Body of pancreas (tissue), 4 donors: ENCODE measurements at regions not wholly inside any gene's neighbourhood (a gene's known extent, or its start where the extent isn't known, plus 50 kb on each side); places are given as distances from the start of the nearest gene placed in this dataset.

ENCODE experiments used
- ATAC-seq: fragments of 150-250 bp; one replicate; pipeline ENCODE4 v1.9.1; 2016
- DNase-seq, 4 donors: peaks; one replicate each; pipeline ENCODE4 v3.0.0-alpha.2; 2019
- H3K27ac ChIP-seq, 4 donors: fragments of 200-600 bp; sonication (generic); 1 replicate in 3 of 4; 2 replicates in 1 of 4; pipeline versions ENCODE4 v1.5.1 to v1.6.1; 2016 to 2019; ENCODE audit warnings: mild to moderate bottlenecking in 1 of 4, mixed read lengths in 1 of 4, moderate library complexity in 1 of 4
- H3K27me3 ChIP-seq, 2 donors: fragments of 200-600 bp; sonication (generic); one replicate each; pipeline ENCODE4 v1.6.0; 2016; ENCODE audit warnings: mild to moderate bottlenecking in 1 of 2
- H3K36me3 ChIP-seq, 2 donors: fragments of 200-600 bp; sonication (generic); replicated peaks in 1 of 2; 2 replicates each; pipeline ENCODE4 v1.5.1; 2016; ENCODE audit warnings: low read depth in 2 of 2; ENCODE audit not compliant: insufficient read depth in 1 of 2
- H3K4me1 ChIP-seq: fragments of 200-600 bp; sonication (generic); one replicate; pipeline ENCODE4 v1.6.0; 2016
- H3K4me3 ChIP-seq, 2 donors: fragments of 200-600 bp; sonication (generic); 1 replicate in 1 of 2; 2 replicates in 1 of 2; pipeline ENCODE4 v1.5.1; 2016 to 2019
- H3K9me3 ChIP-seq, 3 donors: fragments of 200-600 bp; sonication (generic); 1 replicate in 2 of 3; 2 replicates in 1 of 3; pipeline ENCODE4 v1.5.1; 2016
- POLR2A ChIP-seq, 3 donors: fragments of 450-650 bp; IDR thresholded peaks; one replicate each; pipeline ENCODE4 v1.6.1; 2016; ENCODE audit warnings: antibody characterized with exemption in 3 of 3, mild to moderate bottlenecking in 2 of 3
- WGBS, 2 donors: methylation state at CpG; one replicate each; pipeline ENCODE4 v1.1.5; 2017; 5-methylcytosine and 5-hydroxymethylcytosine counted together
- intact Hi-C: fragments of 100-400 bp; cut with DNase I; formaldehyde crosslinking; loops from one replicate; pipeline ENCODE4 v1.15.1; 2023
- TF ChIP-seq, protein P1 (sequence below), 7 experiments: fragments of 450-650 bp in 4 of 7; fragments of 200-600 bp in 3 of 7; sonication (generic) in 3 of 7; IDR thresholded peaks; one replicate each; pipeline ENCODE4 v1.5.1; 2016 to 2019; ENCODE audit warnings: antibody characterized with exemption in 7 of 7

GRCh38 chr2:6576302-6576701 is 289.4 kb downstream of the CMPK2 start:
- intact Hi-C loops = no loop called here
- no peak for ATAC-seq
- no peaks in the 10 kb centered on the region for H3K36me3 ChIP-seq
- H3K4me1 ChIP-seq = no peaks in the 10 kb centered on the region
- H3K4me3 ChIP-seq = no peak overlapping the region
- 50 to 66% methylated on average over 2 of the region's 2 CpGs for WGBS, 2 donors
- no peaks in the 10 kb centered on the region for H3K27me3 ChIP-seq
- no peaks in the 10 kb centered on the region for H3K9me3 ChIP-seq
- TF ChIP-seq, protein P1, sequence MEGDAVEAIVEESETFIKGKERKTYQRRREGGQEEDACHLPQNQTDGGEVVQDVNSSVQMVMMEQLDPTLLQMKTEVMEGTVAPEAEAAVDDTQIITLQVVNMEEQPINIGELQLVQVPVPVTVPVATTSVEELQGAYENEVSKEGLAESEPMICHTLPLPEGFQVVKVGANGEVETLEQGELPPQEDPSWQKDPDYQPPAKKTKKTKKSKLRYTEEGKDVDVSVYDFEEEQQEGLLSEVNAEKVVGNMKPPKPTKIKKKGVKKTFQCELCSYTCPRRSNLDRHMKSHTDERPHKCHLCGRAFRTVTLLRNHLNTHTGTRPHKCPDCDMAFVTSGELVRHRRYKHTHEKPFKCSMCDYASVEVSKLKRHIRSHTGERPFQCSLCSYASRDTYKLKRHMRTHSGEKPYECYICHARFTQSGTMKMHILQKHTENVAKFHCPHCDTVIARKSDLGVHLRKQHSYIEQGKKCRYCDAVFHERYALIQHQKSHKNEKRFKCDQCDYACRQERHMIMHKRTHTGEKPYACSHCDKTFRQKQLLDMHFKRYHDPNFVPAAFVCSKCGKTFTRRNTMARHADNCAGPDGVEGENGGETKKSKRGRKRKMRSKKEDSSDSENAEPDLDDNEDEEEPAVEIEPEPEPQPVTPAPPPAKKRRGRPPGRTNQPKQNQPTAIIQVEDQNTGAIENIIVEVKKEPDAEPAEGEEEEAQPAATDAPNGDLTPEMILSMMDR (IDR thresholded peaks at IDR 0.05) = no peak
- no peak for TF ChIP-seq POLR2A (IDR thresholded peaks at IDR 0.05)
- DNase-seq = no peak
- H3K27ac ChIP-seq = no peak overlapping the region

- intact Hi-C loops = no loop called here
- no peak overlapping the region for H3K4me3 ChIP-seq
- no peak for ATAC-seq
- no peaks in the 10 kb centered on the region for H3K4me1 ChIP-seq
- TF ChIP-seq, protein P1 (IDR thresholded peaks at IDR 0.05) = no peak
- no peak for TF ChIP-seq POLR2A (IDR thresholded peaks at IDR 0.05)
- no peaks in the 10 kb centered on the region for H3K9me3 ChIP-seq
- WGBS, 2 donors = 79 to 87% methylated on average over 3 of the region's 3 CpGs
- no peaks in the 10 kb centered on the region for H3K27me3 ChIP-seq
- H3K27ac ChIP-seq = no peak overlapping the region
- no peaks in the 10 kb centered on the region for H3K36me3 ChIP-seq
- DNase-seq = no peak
Measured at GRCh38 chr2:6577960-6578359, 287.7 kb downstream of the CMPK2 start.

GRCh38 chr2:6578416-6578815 is 287.3 kb downstream of the CMPK2 start:
- no peak for DNase-seq
- TF ChIP-seq, protein P1 (IDR thresholded peaks at IDR 0.05) = no peak
- no peak for TF ChIP-seq POLR2A (IDR thresholded peaks at IDR 0.05)
- H3K27me3 ChIP-seq = no peaks in the 10 kb centered on the region
- no peak for ATAC-seq
- 44 to 61% methylated on average over 4 of the region's 4 CpGs for WGBS, 2 donors
- no peaks in the 10 kb centered on the region for H3K36me3 ChIP-seq
- H3K4me1 ChIP-seq = no peaks in the 10 kb centered on the region
- intact Hi-C loops = no loop called here
- H3K4me3 ChIP-seq = no peak overlapping the region
- no peaks in the 10 kb centered on the region for H3K9me3 ChIP-seq
- no peak overlapping the region for H3K27ac ChIP-seq

DNA sequence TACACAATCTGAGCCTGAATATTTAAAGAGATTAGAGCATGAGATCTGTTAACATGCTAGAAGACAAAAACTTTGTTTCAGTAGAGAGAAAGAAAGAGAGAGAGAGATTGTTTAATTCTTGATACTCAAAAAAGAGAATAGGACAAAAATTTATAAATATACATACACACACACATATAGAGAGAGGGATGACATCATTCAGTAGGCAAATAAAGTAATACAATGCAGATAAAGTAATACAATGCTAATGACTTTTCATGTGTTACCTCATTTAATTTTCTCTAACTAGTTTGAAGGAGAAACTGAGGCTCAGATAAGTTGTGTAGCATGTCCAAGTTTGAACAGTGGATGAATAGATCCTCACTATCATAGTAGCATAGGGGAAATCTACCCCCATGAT is 286.4 kb downstream of the CMPK2 start:
- Histone ChIP-seq H3K4me3 (no peak overlapping the region), H3K9me3 (no peaks in the 10 kb centered on the region), H3K27me3 (no peaks in the 10 kb centered on the region), H3K36me3 (no peaks in the 10 kb centered on the region), H3K27ac (no peak overlapping the region), H3K4me1 (no peaks in the 10 kb centered on the region)
- no peak for TF ChIP-seq POLR2A (IDR thresholded peaks at IDR 0.05)
- TF ChIP-seq, protein P1 (IDR thresholded peaks at IDR 0.05) = no peak
- DNase-seq = no peak
- ATAC-seq = no peak
- intact Hi-C loops = no loop called here

DNA sequence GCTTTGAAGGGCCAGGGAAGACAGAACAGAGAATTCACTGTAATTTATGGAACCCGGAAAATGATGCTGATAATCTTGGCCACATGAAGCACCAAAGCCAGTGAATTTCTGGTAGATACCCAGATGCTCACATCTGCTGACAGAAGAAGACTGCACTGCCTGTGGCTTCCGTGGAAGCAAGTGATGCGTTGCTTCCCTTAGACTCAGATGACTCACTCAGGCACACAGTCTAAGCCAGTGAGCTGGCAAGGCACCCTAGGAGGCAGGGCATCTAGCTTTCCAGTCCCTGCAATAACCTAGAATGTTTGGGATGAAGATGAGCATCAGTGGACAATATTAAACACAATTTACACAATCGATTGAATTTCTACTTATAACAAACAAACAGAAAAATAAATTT is 284.7 kb downstream of the CMPK2 start:
- intact Hi-C loops = no loop called here

More for the DNA sequence above, 284.7 kb downstream of the CMPK2 start:
- Histone ChIP-seq H3K27ac (no peak overlapping the region), H3K27me3 (no peaks in the 10 kb centered on the region), H3K4me3 (no peak overlapping the region), H3K9me3 (no peaks in the 10 kb centered on the region), H3K4me1 (no peaks in the 10 kb centered on the region), H3K36me3 (no peaks in the 10 kb centered on the region)
- 71 to 72% methylated on average over 4 of the region's 4 CpGs for WGBS, 2 donors
- DNase-seq = no peak
- ATAC-seq = no peak
- no peak for TF ChIP-seq POLR2A (IDR thresholded peaks at IDR 0.05)
- TF ChIP-seq, protein P1 (IDR thresholded peaks at IDR 0.05) = no peak
